Natural killer cell (primary cell): ENCODE measurements at regions not wholly inside any gene's neighbourhood (a gene's known extent, or its start where the extent isn't known, plus 50 kb on each side); places are given as distances from the start of the nearest gene placed in this dataset.

Experiments
- ATAC-seq, 3 donors: fragments of 150-1000 bp in 2 of 3; fragments of 200-7000 bp in 1 of 3; cut with Tn5 transposase; 1 replicate in 1 of 3; 2 replicates in 2 of 3; pipeline ENCODE4 v1.10.0; 2021; ENCODE audit warnings: mild to moderate bottlenecking in 2 of 3, moderate library complexity in 2 of 3
- DNase-seq, 2 donors: peaks; one replicate each; pipeline versions ENCODE4 v3.0.0 to v3.0.0-alpha.2; 2013 to 2021; ENCODE audit warnings: mixed read lengths in 1 of 2
- H3K27ac ChIP-seq: one replicate; pipeline ENCODE4 v1.5.1; 2013; ENCODE audit warnings: mild to moderate bottlenecking, low read length
- H3K27me3 ChIP-seq: one replicate; pipeline ENCODE4 v1.6.1; 2013; ENCODE audit warnings: low read length; ENCODE audit not compliant: control insufficient read depth, insufficient read depth
- H3K36me3 ChIP-seq: one replicate; pipeline ENCODE4 v1.6.1; 2013; ENCODE audit warnings: low read length; ENCODE audit not compliant: control insufficient read depth, insufficient read depth
- H3K4me1 ChIP-seq: one replicate; pipeline ENCODE4 v1.6.1; 2013; ENCODE audit warnings: low read length; ENCODE audit not compliant: control insufficient read depth, insufficient read depth
- H3K4me3 ChIP-seq: one replicate; pipeline ENCODE4 v1.5.1; 2013; ENCODE audit warnings: low read length
- H3K9me3 ChIP-seq: one replicate; pipeline ENCODE4 v1.6.1; 2013; ENCODE audit warnings: low read length; ENCODE audit not compliant: control insufficient read depth, insufficient read depth
- H3K27ac Mint-ChIP-seq, 2 donors: one replicate each; pipeline ENCODE4 v1.8.0; 2022; ENCODE audit warnings: mild to moderate bottlenecking in 2 of 2, mixed read lengths in 2 of 2, moderate library complexity in 1 of 2
- H3K27me3 Mint-ChIP-seq, 2 donors: one replicate each; pipeline ENCODE4 v1.8.0; 2022; ENCODE audit warnings: low read depth in 2 of 2, mixed read lengths in 2 of 2
- H3K36me3 Mint-ChIP-seq: one replicate; pipeline ENCODE4 v1.8.0; 2022; ENCODE audit warnings: mixed read lengths
- H3K4me1 Mint-ChIP-seq, 2 donors: one replicate each; pipeline ENCODE4 v1.8.0; 2022; ENCODE audit warnings: mixed read lengths in 2 of 2
- H3K4me3 Mint-ChIP-seq: one replicate; pipeline ENCODE4 v1.8.0; 2022; ENCODE audit warnings: mild to moderate bottlenecking, moderate library complexity, mixed read lengths
- H3K9me3 Mint-ChIP-seq, 2 donors: one replicate each; pipeline ENCODE4 v1.8.0; 2022; ENCODE audit warnings: mixed read lengths in 2 of 2
- WGBS: methylation state at CpG from one replicate; pipeline ENCODE4 v1.1.7; 2013; ENCODE audit warnings: missing lambda C conversion rate; ENCODE audit not compliant: insufficient coverage; 5-methylcytosine and 5-hydroxymethylcytosine counted together
- intact Hi-C: fragments of 100-400 bp; cut with micrococcal nuclease; formaldehyde crosslinking; loops from one replicate; pipeline ENCODE4 v1.14.2; 2022
- TF ChIP-seq, protein P1 (sequence below): fragments of 200-600 bp; IDR thresholded peaks from one replicate; pipeline ENCODE4 v1.8.0; 2022; ENCODE audit warnings: antibody characterized with exemption

DNA sequence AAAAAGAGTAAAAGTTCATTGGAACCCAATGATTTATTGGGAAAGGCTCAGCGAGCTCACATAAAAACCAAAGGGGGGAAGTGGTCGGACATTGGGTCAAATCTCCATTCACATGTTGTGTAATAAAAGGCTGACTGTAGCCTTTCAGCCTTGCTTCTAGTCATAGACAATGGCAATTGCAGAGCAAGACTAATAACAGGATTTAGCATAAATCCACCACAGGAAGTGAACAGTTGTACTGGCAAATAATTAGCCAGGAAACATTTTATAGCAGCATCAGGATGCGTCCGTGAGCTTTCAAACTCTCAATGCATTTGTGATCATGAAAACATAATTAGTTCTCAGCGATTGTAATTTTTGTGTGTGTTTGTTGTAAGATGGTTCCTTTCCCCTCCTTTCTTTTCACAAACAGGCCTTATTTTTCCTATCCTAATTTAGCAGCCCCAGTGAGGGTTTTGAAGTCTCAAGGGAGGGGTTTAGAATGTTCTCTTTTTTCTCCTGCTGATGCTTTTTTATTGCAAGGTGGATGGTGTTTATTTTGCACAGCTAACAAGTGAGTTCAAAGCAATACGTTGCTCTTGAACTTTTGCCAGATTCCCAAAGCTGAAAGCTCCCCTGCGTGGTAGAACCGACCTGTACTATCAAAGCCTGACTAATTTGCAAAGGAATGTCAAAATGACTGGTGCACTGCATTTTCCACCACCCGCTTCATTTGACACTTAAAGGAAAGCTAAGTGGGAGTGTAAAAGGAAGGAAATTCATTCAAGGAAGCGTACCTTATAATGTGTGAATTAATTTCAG, 105.6 kb downstream of the SPRY2 start:
- TF ChIP-seq, protein P1, sequence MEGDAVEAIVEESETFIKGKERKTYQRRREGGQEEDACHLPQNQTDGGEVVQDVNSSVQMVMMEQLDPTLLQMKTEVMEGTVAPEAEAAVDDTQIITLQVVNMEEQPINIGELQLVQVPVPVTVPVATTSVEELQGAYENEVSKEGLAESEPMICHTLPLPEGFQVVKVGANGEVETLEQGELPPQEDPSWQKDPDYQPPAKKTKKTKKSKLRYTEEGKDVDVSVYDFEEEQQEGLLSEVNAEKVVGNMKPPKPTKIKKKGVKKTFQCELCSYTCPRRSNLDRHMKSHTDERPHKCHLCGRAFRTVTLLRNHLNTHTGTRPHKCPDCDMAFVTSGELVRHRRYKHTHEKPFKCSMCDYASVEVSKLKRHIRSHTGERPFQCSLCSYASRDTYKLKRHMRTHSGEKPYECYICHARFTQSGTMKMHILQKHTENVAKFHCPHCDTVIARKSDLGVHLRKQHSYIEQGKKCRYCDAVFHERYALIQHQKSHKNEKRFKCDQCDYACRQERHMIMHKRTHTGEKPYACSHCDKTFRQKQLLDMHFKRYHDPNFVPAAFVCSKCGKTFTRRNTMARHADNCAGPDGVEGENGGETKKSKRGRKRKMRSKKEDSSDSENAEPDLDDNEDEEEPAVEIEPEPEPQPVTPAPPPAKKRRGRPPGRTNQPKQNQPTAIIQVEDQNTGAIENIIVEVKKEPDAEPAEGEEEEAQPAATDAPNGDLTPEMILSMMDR, result no peak
- ATAC-seq (no peak), DNase-seq (no peak)
- Histone ChIP-seq H3K4me1 (no peaks in the 10 kb centered on the region), H3K36me3 (no peaks in the 10 kb centered on the region), H3K4me3 (no peak overlapping the region), H3K27me3 (no peaks in the 10 kb centered on the region), H3K9me3 (no peaks in the 10 kb centered on the region), H3K27ac (no peak overlapping the region)
- Mint-ChIP-seq H3K27ac (no peak overlapping the region), H3K36me3 (no peaks in the 10 kb centered on the region), H3K9me3 (no peaks in the 10 kb centered on the region), H3K4me1 (no peaks in the 10 kb centered on the region), H3K4me3 (no peak overlapping the region), H3K27me3 (peaks cover 3 to 5% of the 10 kb centered on the region in 2 donors)
- 37% methylated on average over 8 of the region's 10 CpGs for WGBS
- intact Hi-C loops, result no loop called here

DNA sequence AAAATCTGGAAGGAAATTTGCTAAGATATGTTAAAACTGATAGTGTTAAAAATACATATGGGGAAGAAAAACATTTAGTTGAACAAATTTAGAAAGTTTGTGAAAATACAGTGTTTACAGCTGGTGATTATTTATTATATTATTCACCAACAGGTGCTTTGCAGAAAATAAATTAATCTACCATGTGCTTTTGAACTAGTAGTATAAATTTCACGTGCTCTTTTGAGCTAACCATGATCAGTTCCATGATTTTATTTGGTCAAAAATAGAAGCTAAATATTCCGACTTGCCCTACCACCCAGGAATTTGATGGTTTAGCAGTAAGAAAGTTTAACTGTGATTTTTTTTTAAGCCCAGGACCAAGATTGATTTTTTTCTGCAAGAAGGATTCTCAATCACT, 113.3 kb downstream of the SPRY2 start:
- Mint-ChIP-seq H3K4me3 (no peak overlapping the region), H3K9me3 (peaks cover 0 to 2% of the 10 kb centered on the region in 2 donors), H3K36me3 (no peaks in the 10 kb centered on the region), H3K4me1 (no peaks in the 10 kb centered on the region), H3K27ac (no peak overlapping the region), H3K27me3 (no peaks in the 10 kb centered on the region)
- intact Hi-C loops, result no loop called here
- 92% methylated on average over 2 of the region's 2 CpGs for WGBS
- TF ChIP-seq, protein P1, result no peak
- H3K4me3 ChIP-seq, result no peak overlapping the region
- no peak overlapping the region for H3K27ac ChIP-seq
- H3K9me3 ChIP-seq, result no peaks in the 10 kb centered on the region
- H3K36me3 ChIP-seq, result no peaks in the 10 kb centered on the region
- ATAC-seq, result no peak
- H3K4me1 ChIP-seq, result no peaks in the 10 kb centered on the region
- H3K27me3 ChIP-seq, result no peaks in the 10 kb centered on the region
- no peak for DNase-seq

DNA sequence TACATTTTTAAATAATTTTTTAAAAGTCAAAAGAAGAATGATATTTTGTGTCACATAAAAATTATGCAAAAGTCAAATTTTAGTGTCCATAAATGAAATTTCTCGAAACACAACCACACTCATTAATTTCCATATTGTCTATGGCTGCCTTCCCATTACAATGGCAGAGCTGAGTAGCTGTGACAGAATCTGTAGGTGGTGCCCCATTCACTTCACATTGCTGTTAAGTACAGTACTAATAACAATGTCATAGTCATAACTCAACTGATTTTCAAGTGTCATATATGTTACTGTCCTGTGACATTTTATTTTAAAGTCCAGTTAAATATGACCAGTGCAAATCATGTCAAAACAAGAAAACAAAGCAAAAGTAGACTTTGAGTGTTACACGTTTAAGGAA, 114.3 kb downstream of the SPRY2 start:
- Mint-ChIP-seq H3K9me3 (peaks cover 0 to 2% of the 10 kb centered on the region in 2 donors), H3K36me3 (no peaks in the 10 kb centered on the region), H3K4me1 (no peaks in the 10 kb centered on the region), H3K4me3 (no peak overlapping the region), H3K27ac (no peak overlapping the region), H3K27me3 (no peaks in the 10 kb centered on the region)
- no peak overlapping the region for H3K27ac ChIP-seq
- H3K36me3 ChIP-seq, result no peaks in the 10 kb centered on the region
- H3K27me3 ChIP-seq, result no peaks in the 10 kb centered on the region
- TF ChIP-seq, protein P1, result no peak
- intact Hi-C loops, result no loop called here
- no peak overlapping the region for H3K4me3 ChIP-seq
- no peak for ATAC-seq
- DNase-seq, result no peak
- H3K9me3 ChIP-seq, result no peaks in the 10 kb centered on the region
- H3K4me1 ChIP-seq, result no peaks in the 10 kb centered on the region
- WGBS, result 88% methylated on average over 1 of the region's 2 CpGs

DNA sequence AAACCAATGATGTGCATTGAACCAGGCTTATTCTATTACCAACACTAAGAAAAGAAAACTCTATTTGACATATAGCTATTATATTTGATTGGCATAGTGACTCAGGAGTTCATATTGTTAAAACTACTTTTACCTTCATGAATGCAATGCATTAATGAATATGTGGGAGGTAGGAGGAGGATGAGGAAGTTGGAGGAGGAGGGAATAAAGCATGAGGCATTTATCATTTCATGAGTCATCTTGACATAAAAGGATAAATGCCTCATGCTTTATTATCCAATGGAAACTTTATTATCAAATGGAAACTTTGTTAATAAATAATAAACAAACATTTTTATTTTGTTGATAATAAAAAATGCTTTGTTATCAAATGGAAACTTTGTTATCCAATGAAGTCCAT, 116.5 kb downstream of the SPRY2 start:
- intact Hi-C loops, result no loop called here
- ATAC-seq, result no peak

More for the DNA sequence above, 116.5 kb downstream of the SPRY2 start:
- TF ChIP-seq, protein P1, result no peak
- peaks cover 0 to 2% of the 10 kb centered on the region in 2 donors for H3K9me3 Mint-ChIP-seq
- H3K4me3 ChIP-seq, result no peak overlapping the region
- H3K27ac Mint-ChIP-seq, result no peak overlapping the region
- DNase-seq, result no peak
- H3K27ac ChIP-seq, result no peak overlapping the region
- no peaks in the 10 kb centered on the region for H3K36me3 ChIP-seq
- no peaks in the 10 kb centered on the region for H3K9me3 ChIP-seq
- H3K4me3 Mint-ChIP-seq, result no peak overlapping the region
- H3K4me1 Mint-ChIP-seq, result no peaks in the 10 kb centered on the region
- H3K27me3 ChIP-seq, result no peaks in the 10 kb centered on the region
- H3K4me1 ChIP-seq, result no peaks in the 10 kb centered on the region
- H3K36me3 Mint-ChIP-seq, result no peaks in the 10 kb centered on the region
- H3K27me3 Mint-ChIP-seq, result no peaks in the 10 kb centered on the region
